ENCODE measurements at regions not wholly inside any gene's neighbourhood (a gene's known extent, or its start where the extent isn't known, plus 50 kb on each side); places are given as distances from the start of the nearest gene placed in this dataset.

DNA sequence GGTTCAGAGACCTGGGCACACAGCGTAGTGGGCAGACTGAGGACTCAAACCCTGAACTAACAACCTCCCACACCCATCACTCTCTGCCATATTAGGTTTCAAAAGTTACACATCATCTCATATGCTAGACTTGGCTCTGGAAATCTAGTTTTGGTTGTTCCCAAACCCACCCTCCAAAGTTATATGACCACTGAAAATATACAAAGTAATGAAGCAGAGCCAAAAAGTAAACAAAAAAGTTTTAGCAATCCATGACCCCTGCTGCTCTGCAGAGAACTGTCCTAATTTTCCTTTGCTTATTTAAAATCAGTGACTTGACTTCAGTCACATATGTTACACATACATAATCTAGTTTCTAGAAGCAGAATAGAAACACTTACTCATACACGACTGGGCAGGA, 155.6 kb upstream of the TAS2R1 start:
- TF ChIP-seq, protein P1, sequence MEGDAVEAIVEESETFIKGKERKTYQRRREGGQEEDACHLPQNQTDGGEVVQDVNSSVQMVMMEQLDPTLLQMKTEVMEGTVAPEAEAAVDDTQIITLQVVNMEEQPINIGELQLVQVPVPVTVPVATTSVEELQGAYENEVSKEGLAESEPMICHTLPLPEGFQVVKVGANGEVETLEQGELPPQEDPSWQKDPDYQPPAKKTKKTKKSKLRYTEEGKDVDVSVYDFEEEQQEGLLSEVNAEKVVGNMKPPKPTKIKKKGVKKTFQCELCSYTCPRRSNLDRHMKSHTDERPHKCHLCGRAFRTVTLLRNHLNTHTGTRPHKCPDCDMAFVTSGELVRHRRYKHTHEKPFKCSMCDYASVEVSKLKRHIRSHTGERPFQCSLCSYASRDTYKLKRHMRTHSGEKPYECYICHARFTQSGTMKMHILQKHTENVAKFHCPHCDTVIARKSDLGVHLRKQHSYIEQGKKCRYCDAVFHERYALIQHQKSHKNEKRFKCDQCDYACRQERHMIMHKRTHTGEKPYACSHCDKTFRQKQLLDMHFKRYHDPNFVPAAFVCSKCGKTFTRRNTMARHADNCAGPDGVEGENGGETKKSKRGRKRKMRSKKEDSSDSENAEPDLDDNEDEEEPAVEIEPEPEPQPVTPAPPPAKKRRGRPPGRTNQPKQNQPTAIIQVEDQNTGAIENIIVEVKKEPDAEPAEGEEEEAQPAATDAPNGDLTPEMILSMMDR (conservative IDR thresholded peaks at IDR 0.05), result no peak
- TF ChIP-seq EZH2 (IDR thresholded peaks at IDR 0.05; ENCODE audit: low read depth), result no peak
